Cerebellar cortex (tissue), 1 donor: ENCODE measurements at regions not wholly inside any gene's neighbourhood (a gene's known extent, or its start where the extent isn't known, plus 50 kb on each side); places are given as distances from the start of the nearest gene placed in this dataset.

ENCODE experiments used
- DNase-seq: peaks from one replicate; pipeline ENCODE4 v3.0.0-alpha.2; 2015; ENCODE audit warnings: low spot score

GRCh38 chr2:144607891-144608521 is 88.1 kb upstream of the ZEB2 start:
- DNase-seq = no peak

GRCh38 chr2:144607099-144607498 is 87.2 kb upstream of the ZEB2 start:
- no peak for DNase-seq

GRCh38 chr2:144606466-144607095 is 86.7 kb upstream of the ZEB2 start:
- no peak for DNase-seq

- DNase-seq = no peak
Measured at GRCh38 chr2:144605231-144605840, 85.4 kb upstream of the ZEB2 start.

- DNase-seq = no peak
Measured at GRCh38 chr2:144603334-144603733, 83.4 kb upstream of the ZEB2 start.

GRCh38 chr2:144598906-144599305 is 79.0 kb upstream of the ZEB2 start:
- no peak for DNase-seq

- no peak for DNase-seq
Measured at GRCh38 chr2:144597894-144598593, 78.1 kb upstream of the ZEB2 start.

- no peak for DNase-seq
Measured at GRCh38 chr2:144597388-144597787, 77.5 kb upstream of the ZEB2 start.

- DNase-seq = no peak
Measured at GRCh38 chr2:144596073-144596871, 76.4 kb upstream of the ZEB2 start.

- DNase-seq = no peak
Measured at GRCh38 chr2:144595686-144596072, 75.8 kb upstream of the ZEB2 start.

GRCh38 chr2:144595279-144595678 is 75.4 kb upstream of the ZEB2 start:
- DNase-seq = no peak

GRCh38 chr2:144593803-144594202 is 73.9 kb upstream of the ZEB2 start:
- DNase-seq = no peak

GRCh38 chr2:144592500-144593256 is 72.8 kb upstream of the ZEB2 start:
- DNase-seq = no peak

GRCh38 chr2:144587306-144587705 is 67.4 kb upstream of the ZEB2 start:
- no peak for DNase-seq

GRCh38 chr2:144586476-144586875 is 66.6 kb upstream of the ZEB2 start:
- no peak for DNase-seq

- no peak for DNase-seq
Measured at GRCh38 chr2:144583741-144584453, 64.0 kb upstream of the ZEB2 start.

GRCh38 chr2:144583381-144583729 is 63.4 kb upstream of the ZEB2 start:
- DNase-seq = no peak

- DNase-seq = no peak
Measured at GRCh38 chr2:144582651-144583380, 62.9 kb upstream of the ZEB2 start.

GRCh38 chr2:144580521-144581161 is 60.7 kb upstream of the ZEB2 start:
- DNase-seq = no peak

- DNase-seq = no peak
Measured at GRCh38 chr2:144579556-144579955, 59.6 kb upstream of the ZEB2 start.
